GM10248 (cell line): ENCODE measurements at regions not wholly inside any gene's neighbourhood (a gene's known extent, or its start where the extent isn't known, plus 50 kb on each side); places are given as distances from the start of the nearest gene placed in this dataset.

Experiments
- CTCF ChIA-PET: fragments of 300-600 bp; sonication (Branson Sonifier 250); formaldehyde crosslinking; extraction: SDS; loops from one replicate; lab custom pipeline; 2021; ENCODE audit warnings: antibody characterized with exemption; lab: Yijun Ruan, JAX
- POLR2A ChIA-PET: fragments of 350-650 bp; sonication (Branson Sonifier 250); formaldehyde crosslinking; extraction: SDS; loops from one replicate; lab custom pipeline; 2020; ENCODE audit warnings: antibody characterized with exemption; lab: Yijun Ruan, JAX
- DNase-seq: peaks from one replicate; pipeline ENCODE4 v3.0.0; 2012; ENCODE audit errors: extremely low spot score
- TF ChIP-seq, protein P1 (sequence below): IDR thresholded peaks from 2 replicates; pipeline ENCODE4 v1.5.1; 2012; ENCODE audit warnings: mild to moderate bottlenecking, low read depth; ENCODE audit errors: extremely low read depth, missing control alignments, control extremely low read depth

DNA sequence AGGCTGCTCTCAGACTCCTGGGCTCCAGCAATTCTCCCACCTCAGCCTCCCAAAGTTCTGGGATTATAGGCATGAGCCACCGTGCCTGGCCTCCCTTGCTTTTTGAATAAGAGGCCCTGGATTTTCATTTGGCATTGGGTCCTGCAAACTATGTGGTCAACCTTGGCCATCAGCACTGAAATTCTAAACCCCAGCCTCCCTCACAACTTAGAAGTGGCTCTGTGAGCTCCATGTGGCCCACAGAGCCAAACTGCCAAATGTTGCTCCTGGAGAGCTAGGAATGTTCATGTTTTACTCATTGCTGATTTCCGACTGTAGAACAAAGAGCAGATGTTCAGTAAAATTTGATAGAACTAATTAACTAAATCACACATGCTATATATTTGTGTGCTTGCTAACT, 210.6 kb upstream of the AGAP1 start:
- TF ChIP-seq, protein P1, sequence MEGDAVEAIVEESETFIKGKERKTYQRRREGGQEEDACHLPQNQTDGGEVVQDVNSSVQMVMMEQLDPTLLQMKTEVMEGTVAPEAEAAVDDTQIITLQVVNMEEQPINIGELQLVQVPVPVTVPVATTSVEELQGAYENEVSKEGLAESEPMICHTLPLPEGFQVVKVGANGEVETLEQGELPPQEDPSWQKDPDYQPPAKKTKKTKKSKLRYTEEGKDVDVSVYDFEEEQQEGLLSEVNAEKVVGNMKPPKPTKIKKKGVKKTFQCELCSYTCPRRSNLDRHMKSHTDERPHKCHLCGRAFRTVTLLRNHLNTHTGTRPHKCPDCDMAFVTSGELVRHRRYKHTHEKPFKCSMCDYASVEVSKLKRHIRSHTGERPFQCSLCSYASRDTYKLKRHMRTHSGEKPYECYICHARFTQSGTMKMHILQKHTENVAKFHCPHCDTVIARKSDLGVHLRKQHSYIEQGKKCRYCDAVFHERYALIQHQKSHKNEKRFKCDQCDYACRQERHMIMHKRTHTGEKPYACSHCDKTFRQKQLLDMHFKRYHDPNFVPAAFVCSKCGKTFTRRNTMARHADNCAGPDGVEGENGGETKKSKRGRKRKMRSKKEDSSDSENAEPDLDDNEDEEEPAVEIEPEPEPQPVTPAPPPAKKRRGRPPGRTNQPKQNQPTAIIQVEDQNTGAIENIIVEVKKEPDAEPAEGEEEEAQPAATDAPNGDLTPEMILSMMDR: no peak
- DNase-seq: no peak
- POLR2A ChIA-PET: no interaction called here
- CTCF ChIA-PET: interaction anchor here (0.8 kb wide), 1 partner anchor 12 kb away, joined by 4 read pairs; no protein-coding TSS in a partner anchor

DNA sequence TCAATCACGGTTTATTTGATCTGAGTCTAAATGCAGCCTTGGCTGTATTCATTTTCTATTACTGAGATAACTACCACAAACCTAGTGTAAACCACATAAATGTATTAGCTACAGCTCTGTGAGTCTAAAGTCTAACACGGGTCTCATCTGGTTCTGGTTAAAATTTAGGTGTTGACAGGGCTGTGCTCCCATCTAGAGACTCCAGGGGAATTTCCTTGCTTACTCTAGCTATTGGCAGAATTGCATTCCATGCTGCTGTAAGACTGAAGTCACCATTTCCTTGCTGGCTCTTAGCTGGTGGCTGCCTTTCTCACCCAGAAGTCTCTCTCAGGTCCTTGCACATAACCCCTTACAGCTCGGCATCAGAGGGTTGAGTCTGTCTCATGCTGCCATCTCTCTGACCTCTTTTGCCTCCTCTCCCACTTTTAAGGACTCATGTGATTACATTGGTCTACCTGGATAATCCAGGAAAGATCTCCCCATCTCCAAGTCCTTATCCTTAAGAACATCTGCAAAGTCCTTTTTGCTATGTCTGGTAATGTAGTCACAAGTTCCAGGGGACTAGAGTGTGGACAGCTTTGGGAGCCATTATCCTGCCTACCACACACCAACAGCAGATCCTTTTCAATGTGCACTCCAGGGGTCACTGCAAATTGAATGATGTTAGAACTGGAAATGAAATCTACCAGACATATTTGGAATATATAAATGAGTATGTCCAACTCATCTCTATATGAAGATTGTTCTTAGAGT, 207.0 kb upstream of the AGAP1 start:
- TF ChIP-seq, protein P1: no peak
- DNase-seq: no peak
- ChIA-PET POLR2A (no interaction called here), CTCF (no interaction called here)

DNA sequence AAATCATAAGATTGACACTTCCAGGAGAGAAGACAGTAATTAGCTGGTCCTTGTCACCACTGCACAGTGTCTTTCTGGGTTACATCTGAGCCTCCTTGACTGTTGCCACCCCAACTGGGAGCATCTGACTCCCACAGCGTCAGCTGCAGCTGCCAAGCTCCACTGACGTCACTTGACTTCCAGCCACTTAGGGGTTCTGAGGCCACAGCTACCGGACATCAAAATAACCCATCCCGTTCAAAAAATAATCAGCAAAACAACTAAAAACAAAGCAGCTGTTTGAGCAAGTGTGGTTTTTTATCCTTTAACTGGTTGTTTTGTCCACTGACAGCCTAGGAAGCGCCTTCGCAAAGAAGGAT, 206.5 kb upstream of the AGAP1 start:
- no peak for DNase-seq
- POLR2A ChIA-PET: no interaction called here
- CTCF ChIA-PET: no interaction called here
- TF ChIP-seq, protein P1: no peak

- TF ChIP-seq, protein P1: no peak
- DNase-seq: no peak
- ChIA-PET POLR2A (no interaction called here), CTCF (no interaction called here)
Observed at GRCh38 chr2:235291461-235291860, 202.4 kb upstream of the AGAP1 start.

DNA sequence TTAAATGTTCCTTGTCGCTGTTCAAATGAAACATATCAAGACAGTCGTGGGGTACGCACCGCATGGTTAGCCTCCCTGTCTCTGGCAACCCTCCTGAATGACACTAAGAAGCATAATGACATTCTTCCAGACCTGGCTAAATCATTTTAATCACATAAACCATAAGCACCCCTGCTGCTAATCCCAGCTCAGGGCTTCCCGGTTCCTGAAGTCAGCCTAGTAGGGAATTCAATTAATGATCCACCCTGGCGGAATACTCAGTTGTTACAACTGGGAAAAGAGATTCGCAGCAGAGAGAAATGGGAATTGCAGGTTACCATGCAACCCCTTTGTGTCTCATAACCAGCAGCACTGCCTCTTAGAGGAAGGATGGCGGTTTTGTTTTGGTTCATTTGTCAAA, 200.8 kb upstream of the AGAP1 start:
- TF ChIP-seq, protein P1: no peak
- CTCF ChIA-PET: no interaction called here
- DNase-seq: no peak
- POLR2A ChIA-PET: no interaction called here

DNA sequence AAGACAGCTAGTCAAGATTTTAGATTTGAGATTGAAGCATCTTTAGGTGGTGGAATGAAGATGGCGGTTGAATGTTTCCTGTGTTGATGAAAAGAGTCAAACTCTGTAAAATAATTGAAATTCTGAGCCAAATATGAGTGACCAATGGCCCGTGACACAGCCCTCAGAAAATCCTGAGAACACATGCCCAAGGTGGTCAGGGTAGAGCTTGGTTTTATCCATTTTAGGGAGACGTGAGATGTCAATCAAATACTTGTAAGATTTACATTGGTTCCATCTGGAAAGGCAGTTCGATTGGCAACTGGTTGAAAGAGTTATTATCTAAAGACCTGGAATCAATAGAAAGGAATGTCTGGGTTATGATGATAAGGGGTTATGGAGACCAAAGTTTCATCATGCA, 198.0 kb upstream of the AGAP1 start:
- ChIA-PET CTCF (no interaction called here), POLR2A (no interaction called here)
- no peak for DNase-seq
- TF ChIP-seq, protein P1: no peak
